DND-41 (cell line): ENCODE measurements at regions not wholly inside any gene's neighbourhood (a gene's known extent, or its start where the extent isn't known, plus 50 kb on each side); places are given as distances from the start of the nearest gene placed in this dataset.

Source experiments
- ATAC-seq: fragments of 200-7000 bp; cut with Tn5 transposase; 3 replicates; pipeline ENCODE4 v1.9.1; 2021; ENCODE audit warnings: low read depth; ENCODE audit not compliant: insufficient read depth
- DNase-seq: peaks from one replicate; pipeline ENCODE4 v3.0.0-alpha.2; 2020
- H2AFZ ChIP-seq: 2 replicates; pipeline ENCODE4 v1.6.0; 2012; ENCODE audit warnings: low read depth, low read length
- H3K27ac ChIP-seq: 2 replicates; pipeline ENCODE4 v1.5.1; 2012; ENCODE audit warnings: low read length, inconsistent platforms
- H3K27me3 ChIP-seq: fragments of 200-600 bp; sonication (generic); 2 replicates; pipeline ENCODE4 v1.6.0; 2012; ENCODE audit warnings: low read length, mild to moderate bottlenecking, inconsistent platforms; ENCODE audit not compliant: insufficient read depth, poor library complexity
- H3K36me3 ChIP-seq: 2 replicates; pipeline ENCODE4 v1.5.1; 2012; ENCODE audit warnings: low read length, inconsistent platforms; ENCODE audit not compliant: insufficient read depth
- H3K4me1 ChIP-seq: 2 replicates; pipeline ENCODE4 v1.5.1; 2012; ENCODE audit warnings: mild to moderate bottlenecking, low read length; ENCODE audit not compliant: insufficient read depth
- H3K4me2 ChIP-seq: 2 replicates; pipeline ENCODE4 v1.6.0; 2012; ENCODE audit warnings: mild to moderate bottlenecking, moderate library complexity, low read length, inconsistent platforms; ENCODE audit not compliant: insufficient read depth
- H3K4me3 ChIP-seq, 2 experiments: fragments of 200-600 bp in 1 of 2; shearing (Covaris generic) in 1 of 2; 2 replicates each; pipeline ENCODE4 v1.5.1; 2012 to 2016; ENCODE audit warnings: inconsistent platforms in 2 of 2, low read length in 2 of 2, mild to moderate bottlenecking in 2 of 2, low read depth in 1 of 2, moderate library complexity in 1 of 2
- H3K79me2 ChIP-seq: 2 replicates; pipeline ENCODE4 v1.6.0; 2012; ENCODE audit warnings: low read length, inconsistent platforms; ENCODE audit not compliant: insufficient read depth
- H3K9ac ChIP-seq: 2 replicates; pipeline ENCODE4 v1.6.0; 2012; ENCODE audit warnings: low read depth, mild to moderate bottlenecking, inconsistent platforms, low read length, moderate library complexity
- H3K9me3 ChIP-seq: 2 replicates; pipeline ENCODE4 v1.5.1; 2012; ENCODE audit warnings: low read length, moderate library complexity, mild to moderate bottlenecking, inconsistent platforms; ENCODE audit not compliant: insufficient read depth, severe bottlenecking
- H4K20me1 ChIP-seq: 2 replicates; pipeline ENCODE4 v1.6.0; 2012; ENCODE audit warnings: low read length; ENCODE audit not compliant: insufficient read depth
- EZH2 ChIP-seq: IDR thresholded peaks from 3 replicates; pipeline ENCODE4 v1.6.1; 2012; ENCODE audit warnings: borderline replicate concordance, low read depth, mild to moderate bottlenecking, moderate library complexity, low read length, inconsistent platforms; ENCODE audit not compliant: severe bottlenecking
- TF ChIP-seq, protein P1 (sequence below): IDR thresholded peaks from 2 replicates; pipeline ENCODE4 v1.5.1; 2012; ENCODE audit warnings: borderline replicate concordance, low read length, moderate library complexity, mild to moderate bottlenecking; ENCODE audit not compliant: poor library complexity, severe bottlenecking; ENCODE audit errors: extremely low read depth

DNA sequence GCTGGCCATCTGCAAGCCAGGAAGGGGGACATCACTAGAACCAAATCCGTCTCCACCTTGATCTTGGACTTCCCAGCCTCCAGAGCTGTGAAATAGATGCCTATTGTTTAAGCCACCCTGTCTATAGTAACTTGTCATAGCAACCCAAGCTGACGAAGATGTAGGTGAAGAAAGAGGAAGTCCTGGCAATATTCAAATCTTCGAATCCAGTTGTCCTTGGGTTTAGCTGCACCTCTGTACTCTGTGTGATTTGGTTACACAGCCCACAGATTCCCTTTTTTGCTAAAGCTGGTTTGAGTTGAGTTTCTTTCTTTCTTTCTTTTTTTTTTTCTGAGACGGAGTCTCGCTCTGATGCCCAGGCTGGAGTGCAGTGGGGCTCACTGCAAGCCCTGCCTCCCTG, 68.0 kb upstream of the XCR1 start:
- TF ChIP-seq, protein P1, sequence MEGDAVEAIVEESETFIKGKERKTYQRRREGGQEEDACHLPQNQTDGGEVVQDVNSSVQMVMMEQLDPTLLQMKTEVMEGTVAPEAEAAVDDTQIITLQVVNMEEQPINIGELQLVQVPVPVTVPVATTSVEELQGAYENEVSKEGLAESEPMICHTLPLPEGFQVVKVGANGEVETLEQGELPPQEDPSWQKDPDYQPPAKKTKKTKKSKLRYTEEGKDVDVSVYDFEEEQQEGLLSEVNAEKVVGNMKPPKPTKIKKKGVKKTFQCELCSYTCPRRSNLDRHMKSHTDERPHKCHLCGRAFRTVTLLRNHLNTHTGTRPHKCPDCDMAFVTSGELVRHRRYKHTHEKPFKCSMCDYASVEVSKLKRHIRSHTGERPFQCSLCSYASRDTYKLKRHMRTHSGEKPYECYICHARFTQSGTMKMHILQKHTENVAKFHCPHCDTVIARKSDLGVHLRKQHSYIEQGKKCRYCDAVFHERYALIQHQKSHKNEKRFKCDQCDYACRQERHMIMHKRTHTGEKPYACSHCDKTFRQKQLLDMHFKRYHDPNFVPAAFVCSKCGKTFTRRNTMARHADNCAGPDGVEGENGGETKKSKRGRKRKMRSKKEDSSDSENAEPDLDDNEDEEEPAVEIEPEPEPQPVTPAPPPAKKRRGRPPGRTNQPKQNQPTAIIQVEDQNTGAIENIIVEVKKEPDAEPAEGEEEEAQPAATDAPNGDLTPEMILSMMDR, result no peak
- no peak for TF ChIP-seq EZH2
- Histone ChIP-seq H3K4me3 (no peak overlapping the region), H3K79me2 (no peaks in the 10 kb centered on the region), H3K36me3 (no peaks in the 10 kb centered on the region), H3K9ac (no peak overlapping the region), H3K4me2 (no peak overlapping the region), H3K4me1 (peaks cover 83% of the 10 kb centered on the region), H3K27ac (no peak overlapping the region), H3K9me3 (no peaks in the 10 kb centered on the region), H4K20me1 (no peaks in the 10 kb centered on the region), H3K27me3 (no peaks in the 10 kb centered on the region), H2AFZ (no peak overlapping the region)
- ATAC-seq, result no peak
- DNase-seq, result no peak

DNA sequence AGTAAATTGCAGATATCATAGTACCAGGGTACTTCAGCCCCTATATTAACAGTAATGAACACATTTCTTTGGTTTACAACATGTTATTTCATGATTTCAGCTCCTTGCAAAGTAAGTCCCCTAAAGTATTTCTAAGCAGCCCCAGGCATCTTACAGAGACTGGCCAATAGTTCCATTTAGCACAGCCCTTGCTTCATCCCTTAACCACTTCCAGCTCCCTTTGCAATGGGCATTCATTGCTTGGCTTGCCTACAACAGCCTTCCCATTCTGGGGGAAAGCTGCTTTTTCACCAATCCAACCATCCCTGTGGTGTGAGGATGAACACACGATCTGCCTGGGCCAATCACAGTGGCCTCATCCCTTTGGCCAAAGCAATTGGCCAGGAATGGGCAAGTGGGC, 67.2 kb upstream of the XCR1 start:
- Histone ChIP-seq H3K9ac (no peak overlapping the region), H3K4me1 (peaks cover 76% of the 10 kb centered on the region), H3K79me2 (no peaks in the 10 kb centered on the region), H2AFZ (no peak overlapping the region), H3K4me3 (no peak overlapping the region), H3K9me3 (no peaks in the 10 kb centered on the region), H3K27me3 (no peaks in the 10 kb centered on the region), H4K20me1 (no peaks in the 10 kb centered on the region), H3K4me2 (no peak overlapping the region), H3K36me3 (no peaks in the 10 kb centered on the region), H3K27ac (no peak overlapping the region)
- ATAC-seq, result no peak
- no peak for DNase-seq
- no peak for TF ChIP-seq EZH2
- TF ChIP-seq, protein P1, result no peak

DNA sequence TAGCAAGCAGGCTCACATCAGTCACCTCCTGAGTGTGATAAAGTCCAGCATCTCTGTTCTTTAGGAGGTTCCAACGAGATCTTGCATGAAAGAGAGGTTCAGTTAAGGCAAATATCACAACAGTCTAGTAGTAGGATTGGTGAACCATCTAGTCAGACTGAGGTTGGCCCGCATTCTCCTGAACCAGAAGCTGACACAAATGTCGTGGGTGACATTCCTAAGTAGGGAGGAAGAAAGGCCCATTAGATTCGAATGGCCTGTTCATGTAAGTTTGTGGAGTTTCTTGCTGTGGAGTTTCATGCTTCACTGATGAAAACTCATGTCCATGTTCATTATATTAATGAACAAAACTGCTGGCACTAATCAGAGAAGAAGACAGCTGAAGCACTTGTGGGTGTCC, 66.7 kb upstream of the XCR1 start:
- DNase-seq, result no peak
- H2AFZ ChIP-seq, result no peak overlapping the region
- H3K4me2 ChIP-seq, result no peak overlapping the region
- no peaks in the 10 kb centered on the region for H3K27me3 ChIP-seq
- no peaks in the 10 kb centered on the region for H3K9me3 ChIP-seq
- no peaks in the 10 kb centered on the region for H3K79me2 ChIP-seq
- H3K4me1 ChIP-seq, result peaks cover 70% of the 10 kb centered on the region
- no peak for ATAC-seq
- no peaks in the 10 kb centered on the region for H3K36me3 ChIP-seq
- H3K9ac ChIP-seq, result no peak overlapping the region
- no peaks in the 10 kb centered on the region for H4K20me1 ChIP-seq
- no peak for TF ChIP-seq EZH2
- H3K27ac ChIP-seq, result peak overlapping the region; percentile 68
- no peak overlapping the region for H3K4me3 ChIP-seq

DNA sequence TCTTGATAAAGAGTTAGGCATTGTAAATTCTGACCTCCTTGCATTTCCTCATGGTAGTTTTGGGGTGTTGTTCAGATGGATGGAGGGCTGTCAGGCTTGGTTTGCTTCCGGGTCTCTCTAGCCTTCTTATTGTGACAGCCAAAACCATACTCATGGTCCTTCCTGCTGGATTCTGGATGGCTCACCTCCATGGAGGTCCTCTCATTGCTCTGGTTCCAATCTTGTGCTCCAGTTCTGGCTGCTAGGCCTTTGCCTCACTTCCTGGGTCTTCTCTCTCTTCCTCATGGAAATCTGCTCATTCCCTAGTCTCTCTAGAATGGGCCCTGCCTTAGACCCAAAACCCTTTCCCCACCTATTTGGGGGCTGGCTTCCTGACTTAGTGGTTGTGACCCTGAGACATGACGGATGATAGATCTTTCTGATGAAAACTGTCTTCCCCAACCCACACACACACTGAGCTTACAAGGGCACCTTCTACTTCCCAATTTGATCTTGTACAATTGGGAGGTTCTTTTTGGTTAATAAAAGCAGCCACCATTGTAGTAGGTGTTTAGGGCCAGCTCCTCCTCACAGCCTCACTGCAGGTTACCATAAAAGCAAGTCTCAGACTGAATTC, 66.2 kb upstream of the XCR1 start:
- no peaks in the 10 kb centered on the region for H3K9me3 ChIP-seq
- H3K27ac ChIP-seq, result peak overlapping the region; percentile 68
- no peaks in the 10 kb centered on the region for H3K79me2 ChIP-seq
- H3K4me1 ChIP-seq, result peaks cover 65% of the 10 kb centered on the region
- H3K36me3 ChIP-seq, result no peaks in the 10 kb centered on the region
- no peaks in the 10 kb centered on the region for H4K20me1 ChIP-seq
- H3K27me3 ChIP-seq, result no peaks in the 10 kb centered on the region
- DNase-seq, result no peak
- H3K9ac ChIP-seq, result no peak overlapping the region
- H3K4me2 ChIP-seq, result no peak overlapping the region
- no peak for TF ChIP-seq EZH2
- TF ChIP-seq, protein P1, result no peak
- no peak overlapping the region for H3K4me3 ChIP-seq
- H2AFZ ChIP-seq, result no peak overlapping the region
- no peak for ATAC-seq
